DMS53 treated with DMSO at 0.1 percent for 48 hours (cell line): ENCODE measurements at regions not wholly inside any gene's neighbourhood (a gene's known extent, or its start where the extent isn't known, plus 50 kb on each side); places are given as distances from the start of the nearest gene placed in this dataset.

ENCODE experiments used
- DNase-seq: peaks from one replicate; lab custom pipeline; 2025; ENCODE audit not compliant: unreplicated experiment; lab: John Stamatoyannopoulos, UW

GRCh38 chr4:29521281-29521680 lies 1198.9 kb upstream of the PCDH7 start:
- no peak for DNase-seq

GRCh38 chr4:29536745-29537144 lies 1183.4 kb upstream of the PCDH7 start:
- no peak for DNase-seq

DNA sequence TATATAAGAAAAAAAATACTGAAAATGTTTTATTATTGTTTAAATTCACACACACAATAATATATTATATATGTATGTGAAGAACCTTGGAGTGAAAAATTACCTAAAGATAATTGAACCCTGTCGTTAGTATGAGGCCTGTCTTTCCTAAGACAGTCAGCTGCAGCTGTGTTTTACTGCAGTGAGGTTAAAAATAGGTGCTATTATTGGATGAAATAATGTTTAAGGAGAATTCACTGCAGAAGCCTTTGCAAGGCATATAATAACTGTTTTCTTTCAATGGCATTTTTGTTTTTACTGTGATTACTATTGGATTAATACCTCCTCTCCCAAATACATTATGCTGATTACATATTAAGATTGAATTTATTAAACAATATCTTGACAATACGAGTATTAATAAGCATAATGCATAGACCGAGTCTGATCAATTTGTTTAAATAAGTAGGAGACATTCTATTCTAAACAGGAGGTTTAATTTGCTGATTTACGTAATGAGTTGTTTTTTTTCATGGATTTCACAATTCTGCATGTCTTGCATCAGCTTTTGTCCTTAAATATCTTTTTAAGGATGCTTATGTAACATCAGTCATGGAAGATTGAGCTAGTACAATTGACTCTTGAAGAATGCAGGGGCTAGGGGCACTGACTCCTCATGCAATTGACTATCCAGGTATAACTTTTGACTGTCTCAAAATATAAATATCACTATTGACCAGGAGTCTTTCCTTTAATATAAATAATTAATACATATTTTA lies 1181.1 kb upstream of the PCDH7 start:
- DNase-seq, result no peak

DNA sequence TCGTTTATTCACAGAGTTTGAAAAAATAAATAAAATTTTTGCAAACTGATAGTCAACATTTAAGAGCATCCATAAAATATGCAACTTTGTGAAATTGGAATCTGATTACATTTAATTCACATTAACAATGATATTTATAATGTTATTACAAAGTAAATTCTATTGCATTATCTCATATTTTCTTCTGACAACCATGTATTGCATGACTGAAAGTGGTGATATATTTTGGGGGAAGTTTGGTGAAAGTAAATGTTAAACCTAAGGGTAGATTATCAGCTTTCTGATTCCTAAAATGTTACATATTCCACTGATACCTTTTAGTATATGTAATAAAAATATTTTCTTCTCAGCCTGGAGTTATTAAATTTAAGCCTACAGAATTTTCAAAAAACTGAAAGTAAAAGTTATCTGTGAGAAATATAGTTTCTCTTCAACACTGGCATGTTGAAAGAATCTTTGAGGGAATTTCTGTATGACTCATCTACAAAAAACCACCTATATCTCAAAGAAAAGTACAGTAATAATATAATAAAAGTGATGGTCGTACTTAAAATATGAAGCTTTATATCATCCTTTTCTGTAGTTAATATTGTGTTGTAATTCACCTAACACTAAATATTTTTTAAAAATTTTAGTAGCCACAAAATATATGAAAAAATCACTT lies 1179.6 kb upstream of the PCDH7 start:
- no peak for DNase-seq

DNA sequence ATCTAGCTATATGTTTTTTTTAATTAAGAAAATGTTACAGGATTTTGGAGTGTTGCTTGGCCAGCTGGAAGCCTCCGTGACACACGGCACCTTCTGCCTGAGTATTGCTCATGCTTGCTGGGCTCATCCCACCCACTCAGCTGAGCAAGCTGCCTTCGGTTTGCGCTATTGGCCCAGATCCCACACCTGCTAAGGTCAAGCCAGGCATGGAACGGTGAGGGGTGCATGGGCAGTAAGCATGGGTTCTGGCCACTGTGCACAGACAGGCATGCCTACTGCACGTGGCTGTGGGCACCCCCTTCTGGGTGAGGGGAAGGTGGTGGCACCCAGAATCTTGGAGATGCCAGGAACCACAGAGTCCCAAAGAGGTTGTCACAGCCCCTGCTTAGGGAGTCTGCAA lies 1178.4 kb upstream of the PCDH7 start:
- no peak for DNase-seq

GRCh38 chr4:29549342-29549741 lies 1170.8 kb upstream of the PCDH7 start:
- no peak for DNase-seq

- DNase-seq, result no peak
Measured at GRCh38 chr4:29551821-29552220, 1168.3 kb upstream of the PCDH7 start.

DNA sequence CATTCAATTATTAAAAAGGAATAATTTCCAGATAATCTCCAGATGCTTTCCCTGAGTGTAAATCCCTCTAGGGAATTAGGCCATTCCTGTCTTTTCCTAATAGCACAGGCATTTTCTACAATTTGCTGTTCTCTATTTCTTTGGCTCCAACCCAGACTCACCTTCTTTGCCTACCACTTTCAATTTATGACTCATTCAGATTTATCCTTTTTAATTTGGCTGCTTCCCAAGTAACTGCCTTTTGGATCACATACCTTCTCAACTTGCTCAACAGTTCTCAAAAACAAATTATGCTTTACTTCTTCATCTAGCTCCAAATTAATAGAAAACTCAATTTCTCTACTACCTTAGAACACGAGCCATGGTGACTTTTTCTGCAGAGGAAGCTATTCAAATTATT lies 1166.3 kb upstream of the PCDH7 start:
- no peak for DNase-seq

DNA sequence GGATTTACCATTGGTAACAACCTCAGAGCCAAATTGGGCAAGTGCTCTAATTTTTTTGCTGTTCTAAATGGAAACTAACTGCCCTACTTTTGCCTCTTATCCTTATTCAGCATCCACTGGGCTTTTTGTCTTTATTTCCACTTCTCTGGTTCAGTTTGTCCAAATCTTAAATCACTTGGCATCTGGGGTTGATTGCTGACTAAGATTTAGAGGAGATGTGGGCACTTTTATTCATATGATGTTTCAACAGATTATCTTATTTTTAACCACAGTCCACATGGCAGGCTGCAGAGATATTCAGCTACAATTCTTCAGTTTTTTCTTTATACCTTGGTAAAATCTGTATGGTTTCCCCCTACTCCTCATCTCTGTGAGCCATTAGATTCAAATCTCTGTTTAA lies 1161.4 kb upstream of the PCDH7 start:
- DNase-seq, result no peak

DNA sequence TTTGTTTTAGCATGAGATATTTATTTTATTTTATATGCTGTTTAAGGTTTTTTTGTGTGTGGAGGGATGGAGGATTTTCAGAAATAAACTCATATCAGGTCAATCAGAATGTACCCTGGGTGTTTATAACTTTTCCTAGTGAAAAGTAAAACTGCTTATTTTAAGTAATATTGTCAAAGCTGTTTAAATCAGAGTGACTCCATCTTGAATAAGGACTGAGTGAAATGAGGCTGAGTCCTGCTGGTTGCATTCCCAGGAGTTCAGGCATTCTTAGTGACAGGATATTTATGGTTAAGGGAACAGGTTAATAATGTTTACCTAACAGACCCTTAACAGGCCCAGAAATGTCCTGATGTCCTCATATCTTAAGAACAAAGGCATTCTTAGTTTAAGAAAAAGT lies 1160.9 kb upstream of the PCDH7 start:
- no peak for DNase-seq

DNA sequence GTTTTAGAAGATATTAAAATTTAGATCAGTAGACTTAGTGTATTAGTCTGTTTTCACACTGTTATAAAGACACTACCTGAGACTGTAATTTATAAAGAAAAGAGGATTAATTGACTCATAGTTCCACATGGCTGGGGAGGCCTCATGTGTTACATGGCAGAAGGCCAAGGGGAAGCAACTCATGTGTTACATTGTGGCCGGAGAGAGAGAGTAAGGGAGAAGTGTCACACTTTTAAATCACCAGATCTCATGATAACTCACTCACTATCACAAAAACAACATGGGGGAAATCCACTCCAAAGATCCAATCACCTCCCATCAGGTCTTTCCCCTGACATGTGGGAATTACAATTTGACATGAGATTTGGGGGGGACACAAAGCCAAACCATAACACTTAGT lies 1159.7 kb upstream of the PCDH7 start:
- DNase-seq, result peak; percentile 13

GRCh38 chr4:29565256-29565655 lies 1154.9 kb upstream of the PCDH7 start:
- no peak for DNase-seq

GRCh38 chr4:29566371-29566770 lies 1153.8 kb upstream of the PCDH7 start:
- no peak for DNase-seq

- DNase-seq, result no peak
Measured at GRCh38 chr4:29571322-29571721, 1148.8 kb upstream of the PCDH7 start.

DNA sequence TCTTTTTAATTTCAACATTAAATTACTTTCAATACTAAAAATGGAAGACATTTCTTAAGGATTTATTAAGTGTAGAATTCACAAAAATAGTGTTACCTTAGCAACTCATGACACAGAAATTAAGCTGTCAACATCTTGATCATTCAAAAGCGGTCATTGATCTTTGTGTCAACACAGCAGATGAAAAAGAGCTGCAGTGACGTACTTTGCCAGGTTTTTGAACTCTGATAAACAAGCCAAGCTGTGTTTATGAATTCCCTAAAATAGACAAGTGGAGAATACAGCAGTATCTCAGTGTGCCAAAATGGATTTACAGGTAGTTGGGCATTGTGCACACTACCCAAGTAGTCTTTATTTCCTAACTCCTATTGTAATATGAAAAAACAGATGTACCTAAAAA lies 1141.8 kb upstream of the PCDH7 start:
- DNase-seq, result peak; percentile 83

- no peak for DNase-seq
Measured at GRCh38 chr4:29581457-29581856, 1138.7 kb upstream of the PCDH7 start.

- no peak for DNase-seq
Measured at GRCh38 chr4:29588617-29589016, 1131.6 kb upstream of the PCDH7 start.

GRCh38 chr4:29596228-29596627 lies 1123.9 kb upstream of the PCDH7 start:
- DNase-seq, result no peak

DNA sequence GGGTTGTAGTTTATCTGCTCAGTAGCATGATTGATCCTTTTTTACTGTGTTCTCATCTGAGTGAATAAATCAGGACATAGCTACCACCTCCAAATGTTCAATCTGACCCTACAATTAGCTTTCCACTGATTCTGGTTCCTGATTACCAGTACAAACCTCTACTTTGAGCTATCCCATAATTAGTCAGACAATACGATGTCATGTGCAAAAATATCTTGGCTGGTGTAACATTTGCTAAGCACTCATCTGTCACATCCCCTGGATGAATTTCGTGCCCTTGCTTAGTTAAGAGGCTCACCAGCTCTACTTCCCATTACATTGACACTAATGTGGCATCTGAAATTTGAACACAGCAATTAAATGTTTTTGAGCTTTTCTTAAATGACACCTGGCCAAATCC lies 1101.0 kb upstream of the PCDH7 start:
- DNase-seq, result no peak

GRCh38 chr4:29632199-29632598 lies 1088.0 kb upstream of the PCDH7 start:
- DNase-seq, result no peak

DNA sequence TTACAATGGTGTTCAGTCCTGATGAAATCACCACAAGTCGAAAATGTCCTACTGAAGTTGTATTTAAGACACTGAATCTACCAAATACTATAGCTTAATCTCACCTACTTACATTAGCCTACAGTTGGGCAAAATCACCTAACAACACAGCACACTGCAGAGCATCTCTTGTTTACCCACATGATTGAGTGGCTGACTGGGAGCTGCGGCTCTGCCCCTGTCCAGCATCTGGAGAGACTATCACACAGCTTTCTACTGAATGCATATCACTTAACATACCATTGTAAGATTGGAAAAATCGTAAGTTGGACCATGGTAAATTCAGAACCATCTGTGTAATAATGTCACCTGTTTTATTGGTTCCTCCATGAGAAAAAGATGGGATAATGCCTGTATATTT lies 1083.2 kb upstream of the PCDH7 start:
- DNase-seq, result no peak

DNA sequence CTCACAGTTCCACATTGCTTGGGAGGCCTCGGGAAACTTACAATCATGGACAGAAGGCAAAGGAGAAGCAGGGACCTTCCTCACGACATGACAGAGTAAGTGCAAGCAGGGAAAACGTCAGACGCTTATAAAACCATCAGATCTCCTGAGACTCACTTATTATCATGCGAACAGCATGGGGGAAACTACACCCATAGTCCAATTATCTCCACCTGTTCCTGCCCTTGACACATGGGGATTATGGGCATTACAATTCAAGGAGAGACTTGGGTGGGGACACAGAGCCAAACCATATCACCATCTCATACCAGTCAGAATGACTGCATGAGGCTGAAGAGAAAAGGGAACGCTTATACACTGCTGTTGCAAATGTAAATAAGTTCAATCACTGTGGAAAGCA lies 1066.9 kb upstream of the PCDH7 start:
- DNase-seq, result no peak

- no peak for DNase-seq
Measured at GRCh38 chr4:29680644-29681043, 1039.5 kb upstream of the PCDH7 start.
